ENCODE measurements at regions not wholly inside any gene's neighbourhood (a gene's known extent, or its start where the extent isn't known, plus 50 kb on each side); places are given as distances from the start of the nearest gene placed in this dataset.
A peak's percentile ranks its signal among the peaks of the same experiment; 100 is the strongest.

DNA sequence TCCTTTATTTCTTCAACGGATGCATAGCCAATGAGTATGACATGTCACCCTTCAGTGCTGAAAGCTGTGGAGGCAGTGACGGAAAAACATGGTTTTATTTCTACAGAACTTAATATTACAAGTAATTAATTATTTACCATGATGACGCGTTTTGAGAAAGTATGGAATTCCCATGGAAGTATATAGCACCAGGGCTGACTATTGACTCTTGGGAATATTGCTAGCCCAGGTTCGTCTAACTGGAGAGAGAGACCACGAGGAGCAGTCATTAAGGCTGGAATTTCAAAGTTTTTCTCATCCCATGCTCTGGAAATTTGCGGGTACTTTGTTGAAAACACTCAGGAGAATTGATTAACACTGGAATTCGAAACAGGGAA lies 155.2 kb upstream of the PRSS16 start:
- Histone ChIP-seq H3K36me3 (ENCODE audit: control insufficient read depth, insufficient read depth, low read length) (no peaks in the 10 kb centered on the region), H3K4me3 (ENCODE audit: low read depth, low read length) (peak overlapping the region; percentile 44), H3K27me3 (ENCODE audit: control insufficient read depth, insufficient read depth, low read length) (no peaks in the 10 kb centered on the region)
- no peak for DNase-seq (ENCODE audit: low read depth)
- TF ChIP-seq, protein P1, sequence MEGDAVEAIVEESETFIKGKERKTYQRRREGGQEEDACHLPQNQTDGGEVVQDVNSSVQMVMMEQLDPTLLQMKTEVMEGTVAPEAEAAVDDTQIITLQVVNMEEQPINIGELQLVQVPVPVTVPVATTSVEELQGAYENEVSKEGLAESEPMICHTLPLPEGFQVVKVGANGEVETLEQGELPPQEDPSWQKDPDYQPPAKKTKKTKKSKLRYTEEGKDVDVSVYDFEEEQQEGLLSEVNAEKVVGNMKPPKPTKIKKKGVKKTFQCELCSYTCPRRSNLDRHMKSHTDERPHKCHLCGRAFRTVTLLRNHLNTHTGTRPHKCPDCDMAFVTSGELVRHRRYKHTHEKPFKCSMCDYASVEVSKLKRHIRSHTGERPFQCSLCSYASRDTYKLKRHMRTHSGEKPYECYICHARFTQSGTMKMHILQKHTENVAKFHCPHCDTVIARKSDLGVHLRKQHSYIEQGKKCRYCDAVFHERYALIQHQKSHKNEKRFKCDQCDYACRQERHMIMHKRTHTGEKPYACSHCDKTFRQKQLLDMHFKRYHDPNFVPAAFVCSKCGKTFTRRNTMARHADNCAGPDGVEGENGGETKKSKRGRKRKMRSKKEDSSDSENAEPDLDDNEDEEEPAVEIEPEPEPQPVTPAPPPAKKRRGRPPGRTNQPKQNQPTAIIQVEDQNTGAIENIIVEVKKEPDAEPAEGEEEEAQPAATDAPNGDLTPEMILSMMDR (IDR thresholded peaks at IDR 0.05; ENCODE audit: insufficient read depth, low read length, poor library complexity, severe bottlenecking) = no peak

DNA sequence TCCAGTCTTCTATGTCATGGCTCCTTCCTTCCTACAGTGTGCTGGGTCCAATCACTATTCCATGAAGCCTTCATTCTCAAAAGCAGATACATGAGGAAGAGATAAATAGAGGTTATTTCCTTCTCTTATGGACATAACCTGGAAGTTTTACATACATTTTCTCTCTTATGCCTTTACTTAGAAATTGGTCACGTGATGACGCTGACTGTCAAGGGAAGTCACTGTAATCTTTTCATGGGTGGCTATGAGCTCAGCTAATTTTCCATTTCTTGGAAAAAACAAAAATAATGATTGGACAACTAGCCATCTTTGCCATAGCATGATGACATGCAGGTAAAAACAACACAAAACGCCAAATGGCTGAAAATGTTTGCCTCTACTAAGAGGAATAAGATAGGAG lies 151.6 kb upstream of the PRSS16 start:
- Histone ChIP-seq H3K4me3 (ENCODE audit: low read depth, low read length) (no peak overlapping the region), H3K36me3 (ENCODE audit: control insufficient read depth, insufficient read depth, low read length) (no peaks in the 10 kb centered on the region), H3K27me3 (ENCODE audit: control insufficient read depth, insufficient read depth, low read length) (no peaks in the 10 kb centered on the region)
- no peak for DNase-seq (ENCODE audit: low read depth)
- TF ChIP-seq, protein P1 (IDR thresholded peaks at IDR 0.05; ENCODE audit: insufficient read depth, low read length, poor library complexity, severe bottlenecking) = no peak

DNA sequence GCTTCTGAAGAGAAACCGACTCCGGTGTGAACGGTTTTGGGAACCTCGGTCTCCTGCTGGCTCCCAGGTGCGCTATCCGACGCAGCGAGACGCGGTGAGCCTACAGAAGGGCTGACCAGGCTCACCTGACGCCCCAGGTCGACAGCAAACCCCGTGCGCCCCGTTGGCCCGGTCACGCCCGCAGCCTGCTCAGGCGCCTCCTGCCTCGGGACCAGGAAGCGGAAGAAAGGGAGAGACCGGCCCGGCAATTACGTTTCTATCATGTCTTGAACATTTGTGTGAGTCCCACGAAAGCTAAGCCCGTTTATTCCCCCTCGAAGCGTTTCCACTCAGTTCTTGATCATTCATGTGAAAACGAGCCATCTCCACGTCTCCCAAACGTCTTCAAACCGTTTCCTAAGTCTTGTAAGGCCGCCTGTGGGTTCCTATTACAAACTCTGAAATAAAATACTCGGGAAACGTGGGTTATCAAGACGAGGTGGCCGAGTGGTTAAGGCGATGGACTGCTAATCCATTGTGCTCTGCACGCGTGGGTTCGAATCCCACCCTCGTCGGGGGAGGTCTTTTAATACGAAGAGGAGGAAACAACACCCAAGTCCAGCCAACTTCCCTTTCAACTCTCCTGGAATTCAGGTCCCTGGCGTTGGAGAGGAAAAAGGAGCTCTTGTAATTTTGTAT lies 150.5 kb upstream of the PRSS16 start:
- TF ChIP-seq, protein P1 (IDR thresholded peaks at IDR 0.05; ENCODE audit: insufficient read depth, low read length, poor library complexity, severe bottlenecking) = no peak
- Histone ChIP-seq H3K27me3 (ENCODE audit: control insufficient read depth, insufficient read depth, low read length) (no peaks in the 10 kb centered on the region), H3K4me3 (ENCODE audit: low read depth, low read length) (peak overlapping the region; percentile 49), H3K36me3 (ENCODE audit: control insufficient read depth, insufficient read depth, low read length) (no peaks in the 10 kb centered on the region)
- no peak for DNase-seq (ENCODE audit: low read depth)

DNA sequence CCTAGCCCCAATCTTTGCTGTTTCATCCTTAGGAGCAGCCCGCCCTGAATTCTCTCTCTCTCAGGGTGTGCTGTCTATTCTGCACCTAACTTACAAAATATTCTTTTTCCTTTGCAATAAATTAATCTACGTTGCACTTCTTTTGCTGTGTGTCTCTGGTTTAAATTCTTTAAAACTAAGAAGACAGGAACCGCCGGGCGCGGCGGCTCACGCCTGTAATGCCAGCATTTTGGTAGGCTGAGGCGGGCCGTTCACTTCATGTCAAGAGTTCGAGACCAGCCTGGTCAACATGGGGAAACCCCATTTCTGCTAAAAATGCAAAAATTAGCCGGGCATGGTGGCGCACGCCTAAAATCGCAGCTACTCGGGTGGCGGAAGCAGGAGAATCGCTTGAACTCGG lies 148.5 kb upstream of the PRSS16 start:
- no peaks in the 10 kb centered on the region for H3K27me3 ChIP-seq (ENCODE audit: control insufficient read depth, insufficient read depth, low read length)
- H3K4me3 ChIP-seq (ENCODE audit: low read depth, low read length) = no peak overlapping the region
- DNase-seq (ENCODE audit: low read depth) = no peak
- TF ChIP-seq, protein P1 (IDR thresholded peaks at IDR 0.05; ENCODE audit: insufficient read depth, low read length, poor library complexity, severe bottlenecking) = no peak
- no peaks in the 10 kb centered on the region for H3K36me3 ChIP-seq (ENCODE audit: control insufficient read depth, insufficient read depth, low read length)

- H3K36me3 ChIP-seq (ENCODE audit: control insufficient read depth, insufficient read depth, low read length) = no peaks in the 10 kb centered on the region
- no peaks in the 10 kb centered on the region for H3K27me3 ChIP-seq (ENCODE audit: control insufficient read depth, insufficient read depth, low read length)
- no peak for DNase-seq (ENCODE audit: low read depth)
- TF ChIP-seq, protein P1 (IDR thresholded peaks at IDR 0.05; ENCODE audit: insufficient read depth, low read length, poor library complexity, severe bottlenecking) = no peak
- no peak overlapping the region for H3K4me3 ChIP-seq (ENCODE audit: low read depth, low read length)
Observed at GRCh38 chr6:27100921-27101320, 146.6 kb upstream of the PRSS16 start.

GRCh38 chr6:27101824-27102223 lies 145.7 kb upstream of the PRSS16 start:
- TF ChIP-seq, protein P1 (IDR thresholded peaks at IDR 0.05; ENCODE audit: insufficient read depth, low read length, poor library complexity, severe bottlenecking) = no peak
- no peaks in the 10 kb centered on the region for H3K36me3 ChIP-seq (ENCODE audit: control insufficient read depth, insufficient read depth, low read length)
- no peaks in the 10 kb centered on the region for H3K27me3 ChIP-seq (ENCODE audit: control insufficient read depth, insufficient read depth, low read length)
- DNase-seq (ENCODE audit: low read depth) = no peak
- no peak overlapping the region for H3K4me3 ChIP-seq (ENCODE audit: low read depth, low read length)
